ENCODE measurements at regions not wholly inside any gene's neighbourhood (a gene's known extent, or its start where the extent isn't known, plus 50 kb on each side); places are given as distances from the start of the nearest gene placed in this dataset.

- DNase-seq: no peak
Measured at GRCh38 chr17:6325741-6326140, 109.2 kb downstream of the AIPL1 start.

- no peak for DNase-seq
Measured at GRCh38 chr17:6325051-6325450, 109.9 kb downstream of the AIPL1 start.

- DNase-seq: no peak
Measured at GRCh38 chr17:6323626-6324356, 111.1 kb downstream of the AIPL1 start.

GRCh38 chr17:6322316-6322715 is 112.6 kb downstream of the AIPL1 start:
- no peak for DNase-seq

GRCh38 chr17:6314311-6314710 is 120.6 kb downstream of the AIPL1 start:
- no peak for DNase-seq

GRCh38 chr17:6313835-6314234 is 121.1 kb downstream of the AIPL1 start:
- no peak for DNase-seq

GRCh38 chr17:6306820-6307219 is 128.1 kb downstream of the AIPL1 start:
- DNase-seq: peak in 3 of 58 donors; percentile 15 to 34 (median 17)

- DNase-seq: peak in 26 of 58 donors; percentile 2 to 76 (median 28)
Measured at GRCh38 chr17:6305613-6306360, 129.1 kb downstream of the AIPL1 start.

GRCh38 chr17:6304894-6305612 is 129.9 kb downstream of the AIPL1 start:
- no peak for DNase-seq

GRCh38 chr17:6303664-6304063 is 131.3 kb downstream of the AIPL1 start:
- DNase-seq: no peak

GRCh38 chr17:6299275-6299674 is 135.6 kb downstream of the AIPL1 start:
- no peak for DNase-seq

- peak in 25 of 58 donors; percentile 2 to 48 (median 22) for DNase-seq
Measured at GRCh38 chr17:6297960-6298359, 137.0 kb downstream of the AIPL1 start.

- no peak for DNase-seq
Measured at GRCh38 chr17:6297119-6297518, 137.8 kb downstream of the AIPL1 start.

- no peak for DNase-seq
Measured at GRCh38 chr17:6290488-6291196, 144.3 kb downstream of the AIPL1 start.

- no peak for DNase-seq
Measured at GRCh38 chr17:6286233-6286632, 148.7 kb downstream of the AIPL1 start.

GRCh38 chr17:6285486-6285885 is 149.4 kb downstream of the AIPL1 start:
- no peak for DNase-seq

GRCh38 chr17:6279659-6280058 is 155.3 kb downstream of the AIPL1 start:
- DNase-seq: no peak

GRCh38 chr17:6278376-6278775 is 156.5 kb downstream of the AIPL1 start:
- DNase-seq: no peak

GRCh38 chr17:6276711-6277110 is 158.2 kb downstream of the AIPL1 start:
- no peak for DNase-seq

GRCh38 chr17:6274310-6274709 is 160.6 kb downstream of the AIPL1 start:
- DNase-seq: no peak

GRCh38 chr17:6269478-6269877 is 165.4 kb downstream of the AIPL1 start:
- DNase-seq: peak in 4 of 58 donors; percentile 3 to 7 (median 4)
